Type B pancreatic cell (in vitro differentiated cells): ENCODE measurements at regions not wholly inside any gene's neighbourhood (a gene's known extent, or its start where the extent isn't known, plus 50 kb on each side); places are given as distances from the start of the nearest gene placed in this dataset.

ENCODE experiments used
- DNase-seq: peaks from one replicate; pipeline ENCODE4 v3.0.0; 2021; ENCODE audit warnings: mixed read lengths; ENCODE audit not compliant: unreplicated experiment; ENCODE audit errors: extremely low spot score
- H3K27ac Mint-ChIP-seq: 2 replicates; pipeline ENCODE4 v1.8.0; 2021; ENCODE audit warnings: mild to moderate bottlenecking, mixed read lengths
- H3K27me3 Mint-ChIP-seq: 2 replicates; pipeline ENCODE4 v1.8.0; 2021; ENCODE audit warnings: mixed read lengths
- H3K36me3 Mint-ChIP-seq: 2 replicates; pipeline ENCODE4 v1.8.0; 2021; ENCODE audit warnings: mixed read lengths
- H3K4me1 Mint-ChIP-seq: one replicate; pipeline ENCODE4 v1.8.0; 2021; ENCODE audit warnings: mixed read lengths; ENCODE audit not compliant: unreplicated experiment
- H3K4me3 Mint-ChIP-seq: 2 replicates; pipeline ENCODE4 v1.8.0; 2021; ENCODE audit warnings: mild to moderate bottlenecking, mixed read lengths
- H3K9me3 Mint-ChIP-seq: 2 replicates; pipeline ENCODE4 v1.8.0; 2021; ENCODE audit warnings: mixed read lengths
- TF ChIP-seq, protein P1 (sequence below): fragments of 200-600 bp; sonication (generic); conservative IDR thresholded peaks from 2 replicates; pipeline ENCODE4 v1.5.0; 2021; ENCODE audit warnings: antibody characterized with exemption, mild to moderate bottlenecking

DNA sequence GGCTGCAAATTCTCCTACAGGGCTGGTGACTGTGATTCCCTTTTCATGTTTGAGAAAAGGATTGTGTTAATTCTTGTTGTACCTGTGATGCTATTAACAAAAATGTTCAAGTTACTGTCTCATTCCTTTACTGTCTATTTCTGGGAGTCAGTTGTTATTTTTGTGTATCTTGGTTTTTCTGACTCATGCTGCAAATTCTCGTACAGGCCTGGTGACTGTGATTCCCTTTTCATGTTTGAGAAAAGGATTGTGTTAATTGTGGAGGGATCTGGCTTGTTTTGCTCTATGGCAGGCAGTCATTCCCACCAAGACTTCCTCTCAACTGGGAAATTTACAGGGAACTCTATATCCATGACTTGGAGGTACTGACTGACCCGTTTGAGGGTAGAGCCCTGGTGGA is 693.4 kb upstream of the INTU start:
- H3K27me3 Mint-ChIP-seq = no peaks in the 10 kb centered on the region
- H3K4me1 Mint-ChIP-seq = no peaks in the 10 kb centered on the region
- TF ChIP-seq, protein P1, sequence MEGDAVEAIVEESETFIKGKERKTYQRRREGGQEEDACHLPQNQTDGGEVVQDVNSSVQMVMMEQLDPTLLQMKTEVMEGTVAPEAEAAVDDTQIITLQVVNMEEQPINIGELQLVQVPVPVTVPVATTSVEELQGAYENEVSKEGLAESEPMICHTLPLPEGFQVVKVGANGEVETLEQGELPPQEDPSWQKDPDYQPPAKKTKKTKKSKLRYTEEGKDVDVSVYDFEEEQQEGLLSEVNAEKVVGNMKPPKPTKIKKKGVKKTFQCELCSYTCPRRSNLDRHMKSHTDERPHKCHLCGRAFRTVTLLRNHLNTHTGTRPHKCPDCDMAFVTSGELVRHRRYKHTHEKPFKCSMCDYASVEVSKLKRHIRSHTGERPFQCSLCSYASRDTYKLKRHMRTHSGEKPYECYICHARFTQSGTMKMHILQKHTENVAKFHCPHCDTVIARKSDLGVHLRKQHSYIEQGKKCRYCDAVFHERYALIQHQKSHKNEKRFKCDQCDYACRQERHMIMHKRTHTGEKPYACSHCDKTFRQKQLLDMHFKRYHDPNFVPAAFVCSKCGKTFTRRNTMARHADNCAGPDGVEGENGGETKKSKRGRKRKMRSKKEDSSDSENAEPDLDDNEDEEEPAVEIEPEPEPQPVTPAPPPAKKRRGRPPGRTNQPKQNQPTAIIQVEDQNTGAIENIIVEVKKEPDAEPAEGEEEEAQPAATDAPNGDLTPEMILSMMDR = no peak
- no peak overlapping the region for H3K4me3 Mint-ChIP-seq
- H3K27ac Mint-ChIP-seq = no peak overlapping the region
- DNase-seq = no peak
- H3K9me3 Mint-ChIP-seq = no peaks in the 10 kb centered on the region
- H3K36me3 Mint-ChIP-seq = no peaks in the 10 kb centered on the region

- TF ChIP-seq, protein P1 = no peak
- no peak for DNase-seq
- Mint-ChIP-seq H3K4me1 (no peaks in the 10 kb centered on the region), H3K27me3 (no peaks in the 10 kb centered on the region), H3K4me3 (no peak overlapping the region), H3K27ac (no peak overlapping the region), H3K9me3 (no peaks in the 10 kb centered on the region), H3K36me3 (no peaks in the 10 kb centered on the region)
Observed at GRCh38 chr4:126947536-126947935, 685.2 kb upstream of the INTU start.

DNA sequence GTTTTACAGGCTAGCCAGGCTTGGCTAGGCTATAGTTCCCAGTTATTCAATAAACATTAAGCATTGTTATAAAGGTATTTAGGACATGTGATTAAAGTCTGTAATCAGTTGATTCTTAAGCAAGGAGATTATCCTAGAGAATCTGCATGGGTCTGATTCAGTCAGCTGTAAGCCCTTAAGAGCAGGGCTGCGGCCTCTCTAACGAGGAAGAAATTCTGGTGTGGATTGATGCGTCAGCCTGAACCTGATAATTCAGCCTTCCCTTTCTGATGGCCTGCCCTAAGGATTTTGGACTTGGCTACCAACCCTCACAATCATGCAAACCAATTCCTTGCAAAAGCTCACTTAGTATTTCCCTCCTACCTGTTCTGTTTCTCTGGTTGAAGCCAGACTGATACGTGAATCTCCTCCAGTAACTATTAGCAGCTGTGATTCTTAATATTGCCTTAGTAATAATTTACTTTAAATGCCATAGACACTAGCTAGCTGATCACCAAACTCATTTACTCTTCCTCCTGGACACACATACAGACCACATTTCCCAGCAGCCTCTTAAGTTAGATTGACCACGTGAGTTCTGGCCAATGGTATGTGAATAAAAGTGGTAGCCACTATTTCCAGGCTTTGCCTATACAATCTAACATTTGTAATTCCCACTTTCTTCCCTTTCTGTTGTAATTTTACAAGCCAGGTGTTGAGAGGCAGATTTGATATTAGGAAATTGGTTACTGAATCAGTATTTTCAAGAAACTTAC is 678.0 kb upstream of the INTU start:
- no peak overlapping the region for H3K4me3 Mint-ChIP-seq
- H3K36me3 Mint-ChIP-seq = no peaks in the 10 kb centered on the region
- no peaks in the 10 kb centered on the region for H3K27me3 Mint-ChIP-seq
- no peaks in the 10 kb centered on the region for H3K9me3 Mint-ChIP-seq
- no peaks in the 10 kb centered on the region for H3K4me1 Mint-ChIP-seq
- no peak overlapping the region for H3K27ac Mint-ChIP-seq
- TF ChIP-seq, protein P1 = no peak
- no peak for DNase-seq

- no peaks in the 10 kb centered on the region for H3K36me3 Mint-ChIP-seq
- no peak overlapping the region for H3K4me3 Mint-ChIP-seq
- H3K4me1 Mint-ChIP-seq = no peaks in the 10 kb centered on the region
- H3K27me3 Mint-ChIP-seq = no peaks in the 10 kb centered on the region
- no peak overlapping the region for H3K27ac Mint-ChIP-seq
- no peaks in the 10 kb centered on the region for H3K9me3 Mint-ChIP-seq
- TF ChIP-seq, protein P1 = no peak
- DNase-seq = no peak
Observed at GRCh38 chr4:126955292-126956183, 677.2 kb upstream of the INTU start.

DNA sequence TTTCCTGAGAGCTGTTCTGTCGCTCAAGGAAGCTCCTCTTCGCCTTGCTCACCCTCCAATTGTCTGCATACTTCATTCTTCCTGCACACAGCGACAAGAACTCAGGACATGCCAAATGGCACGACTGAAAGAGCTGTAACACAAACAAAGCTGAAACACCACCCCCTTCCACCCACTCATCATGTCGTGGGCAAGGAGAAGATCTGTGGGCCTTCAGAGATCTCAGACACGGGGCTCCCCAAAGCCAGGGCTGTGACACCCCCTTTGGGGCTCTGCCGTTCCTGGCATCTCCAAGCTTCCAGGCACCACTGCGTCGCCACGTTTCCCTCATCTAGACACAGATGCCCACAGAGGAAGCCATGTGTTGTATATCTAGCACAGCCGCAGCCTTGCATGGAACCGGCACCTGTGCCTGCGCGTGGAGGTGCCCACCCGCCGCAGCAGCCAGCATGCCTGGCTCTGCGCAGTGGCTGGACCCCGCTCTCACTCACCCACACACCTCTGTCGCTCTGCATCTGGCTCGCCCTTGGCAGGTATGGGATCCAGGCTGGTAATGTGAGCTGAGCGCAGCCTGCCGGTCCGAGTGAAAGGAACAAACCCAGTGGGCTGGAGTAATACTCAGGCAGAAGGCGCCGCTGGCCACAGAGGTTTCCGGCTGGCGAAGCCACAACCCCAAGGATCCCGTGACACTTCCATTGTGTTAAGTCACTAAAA is 676.4 kb upstream of the INTU start:
- H3K36me3 Mint-ChIP-seq = no peaks in the 10 kb centered on the region
- no peaks in the 10 kb centered on the region for H3K4me1 Mint-ChIP-seq
- no peak overlapping the region for H3K4me3 Mint-ChIP-seq
- no peak overlapping the region for H3K27ac Mint-ChIP-seq
- DNase-seq = no peak
- TF ChIP-seq, protein P1 = no peak
- H3K27me3 Mint-ChIP-seq = no peaks in the 10 kb centered on the region
- no peaks in the 10 kb centered on the region for H3K9me3 Mint-ChIP-seq
